ENCODE measurements at regions not wholly inside any gene's neighbourhood (a gene's known extent, or its start where the extent isn't known, plus 50 kb on each side); places are given as distances from the start of the nearest gene placed in this dataset.

DNA sequence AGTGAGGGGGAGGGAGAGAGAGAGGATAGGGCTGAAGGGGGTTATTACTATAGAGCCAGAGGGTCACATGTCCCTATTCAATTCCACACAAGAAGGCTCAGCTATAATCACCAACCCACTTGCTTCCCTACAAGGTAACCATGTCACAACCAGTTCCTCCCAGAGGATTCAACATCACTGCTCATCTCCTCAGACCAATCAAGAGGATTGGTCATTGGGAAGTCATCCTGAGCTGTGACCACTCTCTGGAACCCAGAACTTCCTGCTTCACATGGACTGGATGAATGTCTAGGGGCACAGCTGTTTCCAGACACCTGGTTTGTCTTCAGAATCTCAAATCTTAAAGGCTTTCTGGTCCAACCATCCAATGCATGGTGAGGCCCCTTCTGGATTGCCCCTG, 154.9 kb upstream of the SDK2 start:
- ATAC-seq = no peak
- no peak overlapping the region for H3K4me3 ChIP-seq
- peaks cover 0 to 20% (median 0%) of the 10 kb centered on the region in 3 donors for H3K9me3 ChIP-seq
- no peaks in the 10 kb centered on the region for H3K36me3 ChIP-seq
- TF ChIP-seq POLR2A (IDR thresholded peaks at IDR 0.05) = no peak
- no peak for TF ChIP-seq POLR2AphosphoS5 (IDR thresholded peaks at IDR 0.05)
- no peak for TF ChIP-seq EP300 (IDR thresholded peaks at IDR 0.05)
- TF ChIP-seq, protein P1, sequence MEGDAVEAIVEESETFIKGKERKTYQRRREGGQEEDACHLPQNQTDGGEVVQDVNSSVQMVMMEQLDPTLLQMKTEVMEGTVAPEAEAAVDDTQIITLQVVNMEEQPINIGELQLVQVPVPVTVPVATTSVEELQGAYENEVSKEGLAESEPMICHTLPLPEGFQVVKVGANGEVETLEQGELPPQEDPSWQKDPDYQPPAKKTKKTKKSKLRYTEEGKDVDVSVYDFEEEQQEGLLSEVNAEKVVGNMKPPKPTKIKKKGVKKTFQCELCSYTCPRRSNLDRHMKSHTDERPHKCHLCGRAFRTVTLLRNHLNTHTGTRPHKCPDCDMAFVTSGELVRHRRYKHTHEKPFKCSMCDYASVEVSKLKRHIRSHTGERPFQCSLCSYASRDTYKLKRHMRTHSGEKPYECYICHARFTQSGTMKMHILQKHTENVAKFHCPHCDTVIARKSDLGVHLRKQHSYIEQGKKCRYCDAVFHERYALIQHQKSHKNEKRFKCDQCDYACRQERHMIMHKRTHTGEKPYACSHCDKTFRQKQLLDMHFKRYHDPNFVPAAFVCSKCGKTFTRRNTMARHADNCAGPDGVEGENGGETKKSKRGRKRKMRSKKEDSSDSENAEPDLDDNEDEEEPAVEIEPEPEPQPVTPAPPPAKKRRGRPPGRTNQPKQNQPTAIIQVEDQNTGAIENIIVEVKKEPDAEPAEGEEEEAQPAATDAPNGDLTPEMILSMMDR (IDR thresholded peaks at IDR 0.05) = no peak
- peaks cover 62% of the 10 kb centered on the region for H3K27me3 ChIP-seq
- peaks cover 0 to 12% (median 0%) of the 10 kb centered on the region in 3 donors for H3K4me1 ChIP-seq
- no peak overlapping the region for H3K27ac ChIP-seq

DNA sequence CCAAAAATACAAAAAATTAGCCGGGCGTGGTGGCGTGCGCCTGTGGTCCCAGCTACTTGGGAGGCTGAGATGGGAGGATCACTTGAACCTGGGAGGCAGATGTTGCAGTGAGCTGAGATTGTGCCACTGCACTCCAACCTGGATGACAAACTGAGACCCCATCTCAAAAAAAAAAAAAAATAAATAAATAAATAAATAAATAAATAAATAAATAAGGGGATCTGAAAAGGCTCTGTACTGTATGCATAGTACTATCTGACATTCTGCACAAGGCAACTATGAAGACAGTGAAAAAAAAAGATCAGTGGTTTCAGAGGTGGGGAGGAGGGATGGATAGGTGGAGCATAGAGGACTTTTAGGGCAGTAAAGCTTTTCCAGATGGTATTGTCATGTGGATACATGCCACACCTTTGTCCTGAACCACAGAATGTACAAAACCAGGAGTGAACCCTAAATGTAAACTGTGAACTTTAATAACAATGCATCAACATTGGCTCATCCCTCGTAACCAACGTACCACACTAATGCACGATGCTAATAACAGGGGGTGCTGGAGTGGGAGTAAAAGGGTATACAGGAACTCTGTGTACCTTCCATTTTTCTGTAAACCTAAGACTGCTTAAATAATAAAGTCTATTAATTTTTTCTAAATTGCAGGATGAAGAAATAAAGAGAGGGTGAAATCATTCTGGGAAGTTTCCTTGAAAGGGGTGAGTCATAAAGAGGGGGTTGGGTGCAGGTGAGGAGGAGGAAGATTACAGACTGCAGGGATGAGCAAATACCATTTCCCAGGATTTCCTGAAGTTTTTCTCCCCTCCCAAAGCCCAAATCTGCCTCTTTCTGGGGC, 155.8 kb upstream of the SDK2 start:
- Histone ChIP-seq H3K9me3 (peaks cover 0 to 20% (median 0%) of the 10 kb centered on the region in 3 donors), H3K36me3 (no peaks in the 10 kb centered on the region), H3K27ac (no peak overlapping the region), H3K27me3 (peaks cover 67% of the 10 kb centered on the region), H3K4me3 (no peak overlapping the region), H3K4me1 (peaks cover 0 to 12% (median 0%) of the 10 kb centered on the region in 3 donors)
- 73 to 89% methylated on average over 3 to 7 of the region's 7 CpGs for WGBS, 2 donors (ENCODE audit: low coverage in 1 of 2)
- TF ChIP-seq POLR2A (IDR thresholded peaks at IDR 0.05) (no peak), EP300 (IDR thresholded peaks at IDR 0.05) (no peak), POLR2AphosphoS5 (IDR thresholded peaks at IDR 0.05) (no peak)
- TF ChIP-seq, protein P1 (IDR thresholded peaks at IDR 0.05) = no peak
- ATAC-seq = no peak

DNA sequence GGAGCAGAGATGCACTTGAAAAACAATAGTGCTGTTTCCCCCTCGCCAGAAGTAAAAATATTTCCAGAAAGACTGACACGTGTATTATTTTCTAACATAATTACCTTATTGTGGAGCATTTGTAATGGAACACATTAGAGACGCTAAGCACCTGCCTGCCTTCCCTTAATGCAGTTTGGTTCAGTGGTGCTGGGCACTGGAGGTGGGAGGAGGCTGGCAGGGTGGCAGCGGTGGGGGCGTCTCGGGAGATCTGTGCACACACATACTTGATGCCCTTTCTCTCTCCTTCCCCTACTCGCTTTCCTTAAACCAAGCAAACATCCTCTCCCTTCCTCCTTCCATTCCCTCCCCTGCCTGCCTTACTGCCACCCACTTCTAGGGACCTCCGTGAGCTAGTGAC, 156.6 kb upstream of the SDK2 start:
- WGBS, 2 donors (ENCODE audit: low coverage in 1 of 2) = 65% methylated on average over 5 to 7 of the region's 8 CpGs
- TF ChIP-seq EP300 (IDR thresholded peaks at IDR 0.05) (no peak), POLR2AphosphoS5 (IDR thresholded peaks at IDR 0.05) (no peak), POLR2A (IDR thresholded peaks at IDR 0.05) (no peak)
- TF ChIP-seq, protein P1 (IDR thresholded peaks at IDR 0.05) = no peak

DNA sequence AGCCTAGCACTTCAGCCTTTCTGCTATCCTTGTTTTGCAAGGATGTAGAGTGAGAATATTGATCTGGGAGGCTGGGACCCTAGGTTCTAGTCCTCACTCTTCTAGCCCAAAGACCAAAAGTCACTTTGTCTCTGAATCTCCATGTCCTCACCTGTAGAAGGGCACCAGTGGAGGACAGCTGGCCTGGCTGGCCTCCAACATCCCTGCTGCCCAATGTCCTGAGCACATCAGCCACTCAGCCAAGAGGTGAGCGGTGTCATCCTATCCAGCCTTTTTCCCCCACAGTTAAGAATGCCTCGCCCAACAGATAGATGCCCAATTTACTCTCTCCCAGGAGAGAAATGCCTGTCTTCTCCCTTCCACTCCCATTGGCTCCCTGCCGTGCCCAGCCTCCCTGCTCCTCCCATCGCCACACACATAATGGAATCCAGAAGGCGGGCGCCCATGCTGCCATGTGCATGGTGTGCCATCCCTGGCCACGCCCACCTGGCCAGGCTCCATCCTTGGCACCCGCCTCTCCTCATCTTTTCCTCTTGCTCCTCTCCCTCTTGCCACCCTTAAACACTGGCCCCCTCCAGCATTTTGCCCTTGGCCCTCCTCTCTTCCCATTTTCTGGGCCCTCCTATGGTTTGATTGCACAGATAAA, 157.3 kb upstream of the SDK2 start:
- peaks cover 0 to 26% (median 0%) of the 10 kb centered on the region in 3 donors for H3K9me3 ChIP-seq
- no peak for ATAC-seq
- H3K27ac ChIP-seq = no peak overlapping the region
- WGBS, 2 donors (ENCODE audit: low coverage in 1 of 2) = 82 to 100% methylated on average over 1 to 6 of the region's 8 CpGs
- no peaks in the 10 kb centered on the region for H3K36me3 ChIP-seq
- no peak overlapping the region for H3K4me3 ChIP-seq
- H3K27me3 ChIP-seq = peaks cover 77% of the 10 kb centered on the region
- TF ChIP-seq POLR2A (IDR thresholded peaks at IDR 0.05) = no peak
- no peak for TF ChIP-seq POLR2AphosphoS5 (IDR thresholded peaks at IDR 0.05)
- TF ChIP-seq, protein P1 (IDR thresholded peaks at IDR 0.05) = no peak
- peaks cover 0 to 12% (median 0%) of the 10 kb centered on the region in 3 donors for H3K4me1 ChIP-seq

More for the DNA sequence above, 156.6 kb upstream of the SDK2 start:
- no peak for ATAC-seq
- Histone ChIP-seq H3K27me3 (peaks cover 74% of the 10 kb centered on the region), H3K36me3 (no peaks in the 10 kb centered on the region), H3K4me3 (no peak overlapping the region), H3K27ac (no peak overlapping the region), H3K9me3 (peaks cover 0 to 23% (median 0%) of the 10 kb centered on the region in 3 donors), H3K4me1 (peaks cover 0 to 12% (median 0%) of the 10 kb centered on the region in 3 donors)
